GM21619 (cell line): ENCODE measurements at regions not wholly inside any gene's neighbourhood (a gene's known extent, or its start where the extent isn't known, plus 50 kb on each side); places are given as distances from the start of the nearest gene placed in this dataset.

ENCODE experiments used
- ATAC-seq: cut with Tn5 transposase; IDR thresholded peaks from one replicate; pipeline ENCODE4 v1.9.1; 2021; ENCODE audit not compliant: unreplicated experiment

- ATAC-seq: no peak
Observed at GRCh38 chr13:31895691-31896090, 135.9 kb upstream of the FRY start.

DNA sequence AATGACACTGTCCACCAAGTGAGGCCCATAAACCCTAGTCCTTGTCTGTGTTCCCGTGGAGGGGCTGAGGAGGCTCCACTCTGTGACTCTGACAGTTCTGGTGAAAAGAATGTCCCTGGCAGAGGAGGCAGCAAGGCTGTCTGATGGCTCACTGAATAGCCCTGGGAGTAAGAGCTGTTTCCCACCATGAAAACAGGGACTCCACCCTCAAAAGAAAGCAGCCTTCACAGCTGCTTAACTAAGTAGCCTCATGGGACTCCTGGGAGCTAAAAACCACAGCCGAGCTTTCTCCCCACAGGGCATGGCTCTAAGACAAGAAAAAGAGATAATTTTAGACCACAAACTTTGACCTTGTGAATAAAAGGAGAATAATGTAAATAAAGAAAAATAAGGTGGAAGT is 135.1 kb upstream of the FRY start:
- ATAC-seq: peak; percentile 57

DNA sequence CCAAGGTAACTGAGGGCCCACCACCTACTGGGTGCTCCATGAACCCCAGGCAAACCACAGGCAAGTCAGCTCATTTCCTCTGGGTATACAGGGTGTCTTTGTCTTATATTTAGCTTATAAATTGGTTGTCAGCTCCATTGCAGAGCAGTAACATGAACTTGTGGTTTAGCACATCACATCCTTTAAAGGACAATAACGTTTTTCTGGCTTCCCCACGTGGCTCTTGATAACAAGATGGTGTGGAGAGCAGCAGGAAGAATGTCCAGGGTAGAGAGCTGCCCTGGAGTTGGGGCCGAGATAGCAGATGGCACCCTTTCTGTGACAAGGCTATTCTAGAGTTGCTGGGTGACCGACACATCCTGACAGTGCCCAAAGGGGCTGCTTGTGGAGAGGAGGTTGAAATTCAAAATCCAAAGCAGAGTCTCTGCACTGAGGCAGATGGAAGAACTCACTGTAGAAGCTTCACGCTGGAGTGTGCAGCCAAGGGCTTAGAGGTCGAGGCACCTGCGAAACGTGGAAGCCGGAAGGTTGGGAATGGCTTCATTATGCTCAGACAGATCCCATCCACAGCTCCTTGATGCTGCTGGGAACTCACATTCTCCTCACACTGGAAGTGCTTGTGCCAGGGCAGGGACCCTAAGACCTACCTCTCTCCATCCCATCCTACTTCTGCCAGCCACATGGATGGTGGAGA is 133.0 kb upstream of the FRY start:
- ATAC-seq: no peak

- ATAC-seq: no peak
Observed at GRCh38 chr13:31901985-31902384, 129.6 kb upstream of the FRY start.

DNA sequence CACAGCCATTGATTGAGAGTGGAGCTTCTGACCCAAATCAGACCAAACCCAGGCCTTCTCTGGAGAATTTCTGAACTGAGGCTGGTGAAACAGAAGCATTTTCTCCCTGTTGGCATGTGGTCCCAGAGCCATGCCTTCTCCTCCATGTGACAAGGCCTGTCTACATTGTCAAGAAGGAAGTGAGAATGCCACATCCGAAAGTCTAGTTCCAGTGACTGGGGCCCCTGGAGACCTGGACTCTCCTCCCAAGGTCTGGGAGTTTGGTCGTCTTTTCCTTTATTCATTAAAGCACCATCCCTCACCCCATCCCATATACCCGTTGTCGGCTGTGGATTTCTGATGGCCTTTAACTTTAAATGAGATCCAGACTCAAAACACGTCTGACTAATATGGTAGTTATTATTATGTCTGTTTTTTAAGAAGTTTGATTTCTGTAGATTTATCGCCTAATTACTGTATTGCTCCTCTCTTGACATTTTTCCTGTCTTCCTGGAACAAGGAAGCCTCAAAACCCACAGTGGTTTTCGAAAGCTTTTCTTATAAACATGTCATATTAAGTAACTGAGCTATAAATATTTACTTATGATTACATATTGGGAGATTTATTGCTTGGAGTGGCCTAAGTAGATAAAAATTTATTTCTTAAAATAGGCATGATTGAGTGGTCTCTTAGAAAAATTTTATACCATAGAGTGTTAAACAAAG is 128.3 kb upstream of the FRY start:
- no peak for ATAC-seq

GRCh38 chr13:31904941-31905824 is 126.4 kb upstream of the FRY start:
- no peak for ATAC-seq

- ATAC-seq: no peak
Observed at GRCh38 chr13:31905961-31906360, 125.6 kb upstream of the FRY start.

- no peak for ATAC-seq
Observed at GRCh38 chr13:31908696-31909411, 122.7 kb upstream of the FRY start.

GRCh38 chr13:31909864-31910551 is 121.6 kb upstream of the FRY start:
- peak; percentile 63 for ATAC-seq

DNA sequence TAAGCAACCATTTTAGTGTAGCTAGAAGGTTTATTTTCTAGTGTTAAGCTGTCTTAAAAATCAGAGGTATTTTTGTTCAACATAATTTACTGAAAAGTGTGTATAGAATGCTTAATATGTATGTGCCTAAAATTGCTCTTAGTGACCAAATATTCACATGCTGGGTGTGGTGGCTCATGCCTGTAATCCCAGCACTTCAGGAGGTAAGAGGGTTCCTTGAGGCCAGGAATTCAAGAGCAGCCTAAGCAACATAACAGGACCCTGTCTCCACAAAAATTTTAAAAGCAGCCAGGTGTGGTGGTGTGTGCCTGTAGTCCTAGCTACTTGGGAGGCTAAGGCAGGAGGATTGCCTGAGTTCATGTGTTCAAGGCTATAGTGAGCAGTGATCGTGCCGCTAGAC is 120.9 kb upstream of the FRY start:
- ATAC-seq: no peak

GRCh38 chr13:31912647-31913401 is 118.8 kb upstream of the FRY start:
- no peak for ATAC-seq

DNA sequence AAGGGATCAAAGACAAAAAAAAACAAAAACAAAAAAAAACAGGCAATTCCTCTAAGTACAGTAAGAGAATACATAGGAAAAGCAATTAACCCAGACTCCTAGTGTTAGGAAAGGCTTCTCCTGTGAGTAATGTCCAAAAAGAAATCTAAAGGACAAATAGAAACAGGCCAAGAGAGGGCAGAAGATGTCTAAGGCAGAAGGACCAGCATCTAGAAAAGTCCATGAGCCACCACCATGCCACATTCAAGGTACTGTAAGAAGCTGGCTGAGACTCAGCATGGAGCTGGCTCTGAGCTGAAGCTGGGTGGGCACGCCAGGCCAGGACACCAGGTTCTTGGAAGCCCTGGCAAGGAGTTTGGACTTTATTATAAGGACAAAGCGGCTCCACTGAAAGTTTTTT is 118.1 kb upstream of the FRY start:
- ATAC-seq: no peak

DNA sequence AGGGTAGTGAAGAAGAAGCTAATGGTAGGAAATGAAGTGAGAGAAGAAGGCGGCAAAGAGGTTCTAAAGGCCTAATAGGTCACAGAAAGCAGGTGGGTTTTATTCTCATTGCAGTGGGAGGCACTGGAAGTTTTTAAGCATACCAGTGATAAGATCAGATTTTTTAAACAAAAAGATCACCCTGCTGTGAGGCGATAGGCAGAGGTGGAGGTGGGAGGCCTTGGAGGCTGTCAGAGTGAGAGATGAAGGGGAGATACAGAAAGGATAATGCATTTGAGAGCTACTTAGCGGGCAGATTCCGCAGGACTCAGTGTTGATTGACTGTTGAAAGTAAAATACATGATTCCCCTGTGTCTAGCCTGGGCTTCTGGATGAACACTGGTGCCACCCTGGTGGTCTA is 116.7 kb upstream of the FRY start:
- no peak for ATAC-seq

DNA sequence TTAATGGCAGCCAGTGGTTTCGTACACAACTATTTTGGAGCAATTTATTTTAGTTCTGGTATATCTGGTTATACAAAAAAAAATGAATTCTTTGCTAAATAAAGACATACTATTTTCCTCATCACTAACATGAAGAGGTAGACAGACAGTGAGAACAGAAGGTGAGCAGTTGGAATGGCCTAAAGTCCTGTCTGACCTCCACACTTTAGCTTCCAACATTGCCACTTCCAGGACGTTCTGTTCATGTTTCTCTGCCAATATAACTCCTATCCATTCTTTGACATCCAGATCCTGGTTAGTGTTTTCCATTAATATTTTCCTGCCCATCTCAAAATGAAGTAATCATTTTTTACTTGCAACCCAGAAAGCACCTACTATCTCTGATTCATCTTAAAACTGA is 112.9 kb upstream of the FRY start:
- ATAC-seq: no peak

DNA sequence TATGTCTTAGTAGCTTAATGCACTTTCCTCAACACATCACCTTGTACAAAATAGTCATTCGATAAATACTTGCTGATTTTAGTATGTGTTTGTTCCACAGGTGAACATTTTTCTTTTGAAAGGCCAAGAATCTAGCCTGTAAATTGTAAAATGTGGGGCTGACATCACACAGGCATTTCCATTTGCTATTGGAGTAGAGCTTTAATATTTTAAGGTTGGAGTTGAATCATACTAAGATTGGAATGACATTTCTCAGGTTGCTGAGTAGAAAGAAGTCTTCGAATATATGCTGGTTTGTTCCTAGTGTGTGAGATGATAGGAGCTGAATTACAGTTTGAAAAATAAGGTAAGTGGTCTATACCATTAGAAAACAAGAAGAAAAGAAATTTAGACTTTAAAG is 112.3 kb upstream of the FRY start:
- ATAC-seq: no peak

GRCh38 chr13:31919971-31920726 is 111.4 kb upstream of the FRY start:
- no peak for ATAC-seq

- no peak for ATAC-seq
Observed at GRCh38 chr13:31920727-31921100, 110.9 kb upstream of the FRY start.

GRCh38 chr13:31922724-31923123 is 108.8 kb upstream of the FRY start:
- ATAC-seq: no peak

DNA sequence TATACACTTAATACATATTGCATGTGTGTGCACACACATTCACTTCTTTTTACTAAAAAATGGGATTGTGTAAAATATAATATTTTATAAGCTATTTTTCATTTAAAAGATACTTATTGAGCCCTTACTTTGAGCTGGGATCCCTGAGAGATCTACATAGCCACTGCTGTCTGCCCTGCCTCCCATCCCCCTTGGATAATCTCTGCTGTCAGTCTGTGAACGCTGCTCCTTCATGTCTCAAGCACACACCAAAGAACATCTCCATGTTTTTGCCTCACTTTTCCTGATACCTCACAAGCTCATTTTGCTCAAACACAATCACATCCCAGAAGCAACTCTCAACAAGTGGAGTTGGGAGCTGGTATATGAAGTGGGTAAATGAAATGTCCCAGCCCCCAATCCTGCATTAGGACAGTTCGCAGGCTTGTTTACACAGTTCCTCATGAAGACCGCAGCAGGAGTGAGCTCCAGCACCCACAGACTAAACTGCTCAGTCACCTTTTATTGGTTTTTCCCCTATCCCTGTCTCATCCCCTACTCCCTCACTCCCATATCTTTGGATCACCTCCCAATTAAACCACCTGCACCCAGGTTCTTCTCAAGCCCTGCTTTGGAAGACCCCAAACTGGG is 108.3 kb upstream of the FRY start:
- ATAC-seq: no peak
